ENCODE measurements at regions not wholly inside any gene's neighbourhood (a gene's known extent, or its start where the extent isn't known, plus 50 kb on each side); places are given as distances from the start of the nearest gene placed in this dataset.
A peak's percentile ranks its signal among the peaks of the same experiment; 100 is the strongest.

- no peak for DNase-seq
- Mint-ChIP-seq H3K27me3 (ENCODE audit: insufficient read depth, unreplicated experiment) (no peaks in the 10 kb centered on the region), H3K36me3 (ENCODE audit: insufficient read depth, unreplicated experiment) (no peaks in the 10 kb centered on the region), H3K4me1 (ENCODE audit: low read depth, unreplicated experiment) (no peaks in the 10 kb centered on the region), H3K27ac (ENCODE audit: unreplicated experiment) (no peak overlapping the region), H3K9me3 (ENCODE audit: unreplicated experiment) (no peaks in the 10 kb centered on the region), H3K4me3 (ENCODE audit: unreplicated experiment) (no peak overlapping the region)
- Histone ChIP-seq H3K4me3 (ENCODE audit: low read depth, low read length) (no peak overlapping the region), H3K36me3 (ENCODE audit: control insufficient read depth, insufficient read depth, low read length) (no peaks in the 10 kb centered on the region), H3K27me3 (replicated peaks; ENCODE audit: control insufficient read depth, insufficient read depth, low read length) (no peaks in the 10 kb centered on the region), H3K4me1 (no peaks in the 10 kb centered on the region), H3K9me3 (no peaks in the 10 kb centered on the region)
- intact Hi-C loops (cut with micrococcal nuclease; ENCODE audit: unreplicated experiment), result no loop called here
- no TSS peak for BruUV-seq (replicated peaks)
- ChIA-PET CTCF (interaction anchor here (0.6 kb wide), 1 partner anchor 624 kb away, joined by 3 read pairs; no protein-coding TSS in a partner anchor), POLR2A (no interaction called here)
- TF ChIP-seq, protein P1, sequence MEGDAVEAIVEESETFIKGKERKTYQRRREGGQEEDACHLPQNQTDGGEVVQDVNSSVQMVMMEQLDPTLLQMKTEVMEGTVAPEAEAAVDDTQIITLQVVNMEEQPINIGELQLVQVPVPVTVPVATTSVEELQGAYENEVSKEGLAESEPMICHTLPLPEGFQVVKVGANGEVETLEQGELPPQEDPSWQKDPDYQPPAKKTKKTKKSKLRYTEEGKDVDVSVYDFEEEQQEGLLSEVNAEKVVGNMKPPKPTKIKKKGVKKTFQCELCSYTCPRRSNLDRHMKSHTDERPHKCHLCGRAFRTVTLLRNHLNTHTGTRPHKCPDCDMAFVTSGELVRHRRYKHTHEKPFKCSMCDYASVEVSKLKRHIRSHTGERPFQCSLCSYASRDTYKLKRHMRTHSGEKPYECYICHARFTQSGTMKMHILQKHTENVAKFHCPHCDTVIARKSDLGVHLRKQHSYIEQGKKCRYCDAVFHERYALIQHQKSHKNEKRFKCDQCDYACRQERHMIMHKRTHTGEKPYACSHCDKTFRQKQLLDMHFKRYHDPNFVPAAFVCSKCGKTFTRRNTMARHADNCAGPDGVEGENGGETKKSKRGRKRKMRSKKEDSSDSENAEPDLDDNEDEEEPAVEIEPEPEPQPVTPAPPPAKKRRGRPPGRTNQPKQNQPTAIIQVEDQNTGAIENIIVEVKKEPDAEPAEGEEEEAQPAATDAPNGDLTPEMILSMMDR (IDR thresholded peaks at IDR 0.05; ENCODE audit: insufficient read depth in 1 of 2, low read depth in 1 of 2, low read length in 1 of 2, severe bottlenecking in 1 of 2, unreplicated experiment in 1 of 2), result no peak
Observed at GRCh38 chr14:96931751-96932150, 134.6 kb downstream of the VRK1 start.

DNA sequence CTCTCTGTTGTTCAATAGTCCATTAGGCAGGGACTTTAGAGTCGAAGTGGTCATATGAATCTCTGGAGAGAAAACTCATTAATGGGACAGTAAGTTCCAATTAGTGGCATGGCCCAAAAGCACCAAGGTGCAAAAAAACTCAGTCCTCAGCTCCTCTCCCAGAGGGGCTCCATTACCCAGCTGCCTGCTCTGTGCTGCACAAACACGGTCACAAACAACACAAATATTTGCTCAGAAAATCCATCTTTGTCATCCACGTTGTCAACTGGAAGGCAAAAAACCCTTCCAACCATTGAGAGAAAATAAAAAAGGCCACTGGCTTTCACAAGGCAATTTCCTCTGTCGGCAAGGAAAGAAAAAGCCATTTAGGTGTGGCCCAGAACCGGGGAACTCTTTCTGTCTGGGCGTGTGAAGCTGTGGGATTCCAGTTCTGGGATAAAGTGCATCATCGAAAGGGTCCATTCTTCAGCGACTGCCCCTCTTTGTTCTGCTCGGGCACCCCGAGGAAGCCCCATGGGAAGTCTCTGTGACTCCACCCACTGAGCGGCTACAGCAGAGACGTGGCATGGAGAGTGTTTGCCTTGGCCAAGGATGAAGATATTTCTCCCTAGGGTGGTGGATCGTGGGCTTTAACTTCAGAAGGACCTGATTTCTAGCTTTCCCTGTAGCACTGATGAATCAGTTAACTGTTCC lies 137.6 kb downstream of the VRK1 start:
- Mint-ChIP-seq H3K27me3 (ENCODE audit: insufficient read depth, unreplicated experiment) (no peaks in the 10 kb centered on the region), H3K4me3 (ENCODE audit: unreplicated experiment) (no peak overlapping the region), H3K4me1 (ENCODE audit: low read depth, unreplicated experiment) (no peaks in the 10 kb centered on the region), H3K9me3 (ENCODE audit: unreplicated experiment) (no peaks in the 10 kb centered on the region), H3K36me3 (ENCODE audit: insufficient read depth, unreplicated experiment) (no peaks in the 10 kb centered on the region), H3K27ac (ENCODE audit: unreplicated experiment) (no peak overlapping the region)
- Histone ChIP-seq H3K36me3 (ENCODE audit: control insufficient read depth, insufficient read depth, low read length) (no peaks in the 10 kb centered on the region), H3K27me3 (replicated peaks; ENCODE audit: control insufficient read depth, insufficient read depth, low read length) (no peaks in the 10 kb centered on the region), H3K4me1 (no peaks in the 10 kb centered on the region), H3K4me3 (ENCODE audit: low read depth, low read length) (no peak overlapping the region), H3K9me3 (no peaks in the 10 kb centered on the region)
- TF ChIP-seq, protein P1 (IDR thresholded peaks at IDR 0.05; ENCODE audit: insufficient read depth in 1 of 2, low read depth in 1 of 2, low read length in 1 of 2, severe bottlenecking in 1 of 2, unreplicated experiment in 1 of 2), result no peak
- ChIA-PET POLR2A (no interaction called here), CTCF (no interaction called here)
- no TSS peak for BruUV-seq (replicated peaks)
- intact Hi-C loops (cut with micrococcal nuclease; ENCODE audit: unreplicated experiment), result no loop called here
- no peak for DNase-seq

DNA sequence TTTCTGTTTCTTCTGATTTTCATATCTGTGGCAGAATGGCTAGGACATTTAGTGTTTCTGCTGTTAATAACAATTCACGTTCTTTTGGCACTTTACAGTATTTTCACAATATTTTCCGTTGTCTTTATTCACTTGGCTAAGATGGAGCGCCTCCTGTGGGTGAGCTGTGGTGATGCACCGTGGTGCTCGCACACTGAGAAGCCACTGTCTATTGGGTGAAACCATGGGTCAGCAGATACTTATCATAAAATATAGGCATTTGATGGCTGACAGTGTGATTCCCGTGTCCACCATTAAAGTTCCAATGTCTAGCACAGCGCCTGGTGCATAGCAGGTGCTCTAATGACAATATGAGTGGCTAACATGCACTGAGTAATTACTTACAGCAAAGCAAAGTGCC lies 141.8 kb downstream of the VRK1 start:
- DNase-seq, result no peak
- Mint-ChIP-seq H3K9me3 (ENCODE audit: unreplicated experiment) (no peaks in the 10 kb centered on the region), H3K4me3 (ENCODE audit: unreplicated experiment) (no peak overlapping the region), H3K27me3 (ENCODE audit: insufficient read depth, unreplicated experiment) (no peaks in the 10 kb centered on the region), H3K36me3 (ENCODE audit: insufficient read depth, unreplicated experiment) (no peaks in the 10 kb centered on the region), H3K4me1 (ENCODE audit: low read depth, unreplicated experiment) (no peaks in the 10 kb centered on the region), H3K27ac (ENCODE audit: unreplicated experiment) (no peak overlapping the region)
- intact Hi-C loops (cut with micrococcal nuclease; ENCODE audit: unreplicated experiment), result no loop called here
- TF ChIP-seq, protein P1 (IDR thresholded peaks at IDR 0.05; ENCODE audit: insufficient read depth in 1 of 2, low read depth in 1 of 2, low read length in 1 of 2, severe bottlenecking in 1 of 2, unreplicated experiment in 1 of 2), result peak in 1 of 2 experiments; percentile 1
- no peak overlapping the region for H3K4me3 ChIP-seq (ENCODE audit: low read depth, low read length)
- no peaks in the 10 kb centered on the region for H3K36me3 ChIP-seq (ENCODE audit: control insufficient read depth, insufficient read depth, low read length)
- no peaks in the 10 kb centered on the region for H3K4me1 ChIP-seq
- ChIA-PET POLR2A (no interaction called here), CTCF (no interaction called here)
- BruUV-seq (replicated peaks), result no TSS peak
- no peaks in the 10 kb centered on the region for H3K27me3 ChIP-seq (replicated peaks; ENCODE audit: control insufficient read depth, insufficient read depth, low read length)
- no peaks in the 10 kb centered on the region for H3K9me3 ChIP-seq

Data from Caco-2 (cell line).